H9 (cell line): ENCODE measurements at regions not wholly inside any gene's neighbourhood (a gene's known extent, or its start where the extent isn't known, plus 50 kb on each side); places are given as distances from the start of the nearest gene placed in this dataset.

Source experiments
- DNase-seq: peaks from one replicate; pipeline ENCODE4 v3.0.0-alpha.2; 2017
- H2AFZ ChIP-seq: one replicate; pipeline ENCODE4 v1.6.1; 2013; ENCODE audit warnings: mild to moderate bottlenecking, low read length, control low read depth, moderate library complexity
- H2AK5ac ChIP-seq: 2 replicates; pipeline ENCODE4 v1.6.1; 2013; ENCODE audit warnings: low read length, control low read depth, mixed read lengths; ENCODE audit not compliant: insufficient read length
- H2BK120ac ChIP-seq: one replicate; pipeline ENCODE4 v1.6.1; 2013; ENCODE audit warnings: low read depth, mild to moderate bottlenecking, low read length, control low read depth, inconsistent platforms; ENCODE audit not compliant: poor library complexity, severe bottlenecking
- H2BK12ac ChIP-seq: 2 replicates; pipeline ENCODE4 v1.6.1; 2013; ENCODE audit warnings: low read length, control low read depth, mixed read lengths, low read depth; ENCODE audit not compliant: insufficient read length
- H2BK15ac ChIP-seq: 2 replicates; pipeline ENCODE4 v1.6.1; 2013; ENCODE audit warnings: low read depth, low read length, control low read depth
- H2BK20ac ChIP-seq: one replicate; pipeline ENCODE4 v1.6.1; 2013; ENCODE audit warnings: low read depth, mild to moderate bottlenecking, low read length, control low read depth, inconsistent platforms; ENCODE audit not compliant: poor library complexity, severe bottlenecking
- H2BK5ac ChIP-seq: 2 replicates; pipeline ENCODE4 v1.6.1; 2013; ENCODE audit warnings: low read length, control low read depth, mixed read lengths; ENCODE audit not compliant: insufficient read length
- H3K14ac ChIP-seq: 2 replicates; pipeline ENCODE4 v1.6.1; 2013; ENCODE audit warnings: low read length, control low read depth; ENCODE audit not compliant: insufficient read depth
- H3K18ac ChIP-seq: 2 replicates; pipeline ENCODE4 v1.6.1; 2013; ENCODE audit warnings: low read depth, mild to moderate bottlenecking, mixed read lengths, low read length, control low read depth; ENCODE audit not compliant: insufficient read length
- H3K23ac ChIP-seq: 2 replicates; pipeline ENCODE4 v1.6.1; 2013; ENCODE audit warnings: low read length, control low read depth, mixed read lengths, low read depth; ENCODE audit not compliant: insufficient read length
- H3K23me2 ChIP-seq: 2 replicates; pipeline ENCODE4 v1.6.1; 2013; ENCODE audit warnings: low read depth, mild to moderate bottlenecking, mixed read lengths, low read length, control low read depth; ENCODE audit not compliant: insufficient read length, poor library complexity, severe bottlenecking
- H3K27ac ChIP-seq: 2 replicates; pipeline ENCODE4 v1.5.1; 2013; ENCODE audit warnings: low read length, control low read depth, mixed read lengths, low read depth; ENCODE audit not compliant: insufficient read length
- H3K27me3 ChIP-seq: 2 replicates; pipeline ENCODE4 v1.6.1; 2013; ENCODE audit warnings: low read length, control low read depth, inconsistent platforms; ENCODE audit not compliant: insufficient read depth
- H3K4ac ChIP-seq: 2 replicates; pipeline ENCODE4 v1.6.1; 2013; ENCODE audit warnings: low read depth, mild to moderate bottlenecking, control low read depth, inconsistent platforms, low read length, moderate library complexity
- H3K4me1 ChIP-seq: 2 replicates; pipeline ENCODE4 v1.6.1; 2013; ENCODE audit warnings: low read length, control low read depth, inconsistent platforms; ENCODE audit not compliant: insufficient read depth
- H3K4me2 ChIP-seq: 2 replicates; pipeline ENCODE4 v1.6.1; 2013; ENCODE audit warnings: low read length, control low read depth, mixed read lengths; ENCODE audit not compliant: insufficient read length, insufficient read depth
- H3K56ac ChIP-seq: 2 replicates; pipeline ENCODE4 v1.6.1; 2013; ENCODE audit warnings: low read depth, mild to moderate bottlenecking, mixed read lengths, low read length, control low read depth; ENCODE audit not compliant: insufficient read length
- H3K79me1 ChIP-seq: 2 replicates; pipeline ENCODE4 v1.6.1; 2013; ENCODE audit warnings: low read depth, mild to moderate bottlenecking, moderate library complexity, low read length, control low read depth, inconsistent platforms; ENCODE audit not compliant: insufficient read depth, poor library complexity, severe bottlenecking
- H3K79me2 ChIP-seq: 2 replicates; pipeline ENCODE4 v1.6.1; 2013; ENCODE audit warnings: low read length, control low read depth, inconsistent platforms; ENCODE audit not compliant: insufficient read depth
- H3K9ac ChIP-seq: 2 replicates; pipeline ENCODE4 v1.6.1; 2013; ENCODE audit warnings: low read length, control low read depth, mixed read lengths; ENCODE audit not compliant: insufficient read length; ENCODE audit errors: extremely low read depth
- H3K9me3 ChIP-seq: one replicate; pipeline ENCODE4 v1.6.1; 2013; ENCODE audit warnings: low read depth, low read length, inconsistent platforms; ENCODE audit not compliant: control insufficient read depth
- H3T11ph ChIP-seq: one replicate; pipeline ENCODE4 v1.6.1; 2013; ENCODE audit warnings: mild to moderate bottlenecking, low read length, control low read depth, inconsistent platforms
- H4K20me1 ChIP-seq: one replicate; pipeline ENCODE4 v1.6.1; 2013; ENCODE audit not compliant: control insufficient read depth, insufficient read length, insufficient read depth
- H4K5ac ChIP-seq: 2 replicates; pipeline ENCODE4 v1.6.1; 2013; ENCODE audit warnings: low read depth, mild to moderate bottlenecking, mixed read lengths, low read length, control low read depth; ENCODE audit not compliant: insufficient read length
- H4K8ac ChIP-seq: replicated peaks from 2 replicates; pipeline ENCODE4 v1.6.1; 2013; ENCODE audit warnings: low read length, control low read depth, mixed read lengths, low read depth; ENCODE audit not compliant: insufficient read length
- H4K91ac ChIP-seq: 2 replicates; pipeline ENCODE4 v1.6.1; 2013; ENCODE audit warnings: low read depth, mild to moderate bottlenecking, moderate library complexity, mixed read lengths, low read length, control low read depth; ENCODE audit not compliant: insufficient read length
- H3K27ac Mint-ChIP-seq, 3 experiments: 2 replicates in 2 of 3; 3 replicates in 1 of 3; pipeline ENCODE4 v1.8.0; 2020 to 2021; ENCODE audit warnings: mixed read lengths in 3 of 3, mild to moderate bottlenecking in 1 of 3, moderate library complexity in 1 of 3
- H3K27me3 Mint-ChIP-seq: 2 replicates; pipeline ENCODE4 v1.8.0; 2021; ENCODE audit warnings: low read depth, mild to moderate bottlenecking, moderate library complexity, mixed read lengths
- H3K36me3 Mint-ChIP-seq, 3 experiments: 2 replicates in 2 of 3; 3 replicates in 1 of 3; pipeline ENCODE4 v1.8.0; 2020 to 2021; ENCODE audit warnings: low read depth in 3 of 3, mixed read lengths in 3 of 3; ENCODE audit not compliant: insufficient read depth in 1 of 3
- H3K4me1 Mint-ChIP-seq, 2 experiments: 2 replicates each; pipeline ENCODE4 v1.8.0; 2020; ENCODE audit warnings: mixed read lengths in 2 of 2
- H3K4me3 Mint-ChIP-seq, 2 experiments: 2 replicates in 1 of 2; 3 replicates in 1 of 2; pipeline ENCODE4 v1.8.0; 2020 to 2021; ENCODE audit warnings: mild to moderate bottlenecking in 2 of 2, mixed read lengths in 2 of 2, moderate library complexity in 1 of 2
- H3K9me3 Mint-ChIP-seq, 2 experiments: 2 replicates in 1 of 2; 3 replicates in 1 of 2; pipeline ENCODE4 v1.8.0; 2020; ENCODE audit warnings: mild to moderate bottlenecking in 2 of 2, mixed read lengths in 2 of 2, moderate library complexity in 1 of 2
- CTCF ChIP-seq: fragments of 200-600 bp; sonication (generic); conservative IDR thresholded peaks from 3 replicates; pipeline ENCODE4 v1.8.0; 2021; ENCODE audit warnings: antibody characterized with exemption, mild to moderate bottlenecking
- WGBS: extraction: QIAGEN DNeasy Blood & Tissue Kit; methylation state at CpG from one replicate; pipeline ENCODE4 v1.1.7; 2013; ENCODE audit warnings: missing lambda C conversion rate, low lambda C conversion rate, mixed read lengths; ENCODE audit not compliant: insufficient read length; ENCODE audit errors: extremely low coverage; 5-methylcytosine and 5-hydroxymethylcytosine counted together

- no peak overlapping the region for H3K27ac ChIP-seq
These were observed 263.3 kb downstream of the PTEN start for GRCh38 chr10:88126699-88127098.

More at GRCh38 chr10:88126699-88127098, 263.3 kb downstream of the PTEN start:
- H2BK15ac ChIP-seq, result no peak overlapping the region
- H2BK20ac ChIP-seq, result no peak overlapping the region
- no peak for DNase-seq
- no peaks in the 10 kb centered on the region for H3K79me1 ChIP-seq
- no peak overlapping the region for H4K91ac ChIP-seq
- H3K27me3 ChIP-seq, result no peaks in the 10 kb centered on the region
- H3K23me2 ChIP-seq, result no peaks in the 10 kb centered on the region
- H3K56ac ChIP-seq, result no peak overlapping the region
- no peak overlapping the region for H3K23ac ChIP-seq
- no peak overlapping the region for H2AK5ac ChIP-seq
- H3T11ph ChIP-seq, result no peak overlapping the region
- no peak overlapping the region for H3K18ac ChIP-seq
- H3K4me3 Mint-ChIP-seq, result no peak overlapping the region
- no peak overlapping the region for H2BK12ac ChIP-seq
- no peaks in the 10 kb centered on the region for H3K9me3 ChIP-seq
- no CpG with 5 or more reads among the region's 1 CpG for WGBS
- TF ChIP-seq CTCF, result no peak
- H3K9me3 Mint-ChIP-seq, result no peaks in the 10 kb centered on the region; a peak in 2 of 5 replicates
- no peak overlapping the region for H3K4ac ChIP-seq
- no peak overlapping the region for H3K14ac ChIP-seq
- H3K9ac ChIP-seq, result no peak overlapping the region
- no peaks in the 10 kb centered on the region for H4K20me1 ChIP-seq
- no peak overlapping the region for H4K5ac ChIP-seq
- no peaks in the 10 kb centered on the region for H3K4me1 ChIP-seq
- H2AFZ ChIP-seq, result no peak overlapping the region
- no peak overlapping the region for H3K4me2 ChIP-seq
- H2BK120ac ChIP-seq, result no peak overlapping the region
- no peaks in the 10 kb centered on the region for H3K79me2 ChIP-seq
- no peaks in the 10 kb centered on the region for H3K36me3 Mint-ChIP-seq
- H4K8ac ChIP-seq, result no peak overlapping the region
- H2BK5ac ChIP-seq, result no peak overlapping the region
- H3K27ac Mint-ChIP-seq, result no peak overlapping the region
- H3K27me3 Mint-ChIP-seq, result no peaks in the 10 kb centered on the region; the same call in 1 of the 2 replicates
- no peaks in the 10 kb centered on the region for H3K4me1 Mint-ChIP-seq
